Activated T-helper 1 cell treated with anti-CD3 and anti-CD28 coated beads, Interleukin-12 subunit alpha, Interleukin-12 subunit beta, Interleukin-2, Interleukin-4 antibody, amounts not matched to agents 30 ng/mL and 10 ng/mL and 1 ng/mL, durations not matched to agents 14 hours and 24 hours and 36 hours (primary cell): ENCODE measurements at regions not wholly inside any gene's neighbourhood (a gene's known extent, or its start where the extent isn't known, plus 50 kb on each side); places are given as distances from the start of the nearest gene placed in this dataset.

Experiments
- DNase-seq: peaks from one replicate; pipeline ENCODE4 v3.0.0; 2021; ENCODE audit warnings: low spot score
- H3K27ac Mint-ChIP-seq: one replicate; pipeline ENCODE4 v1.8.0; 2021; ENCODE audit warnings: mild to moderate bottlenecking, mixed read lengths
- H3K27me3 Mint-ChIP-seq: one replicate; pipeline ENCODE4 v1.8.0; 2022; ENCODE audit warnings: mild to moderate bottlenecking, moderate library complexity, mixed read lengths; ENCODE audit not compliant: insufficient read depth
- H3K36me3 Mint-ChIP-seq: one replicate; pipeline ENCODE4 v1.8.0; 2021; ENCODE audit warnings: low read depth, mixed read lengths
- H3K4me1 Mint-ChIP-seq: one replicate; pipeline ENCODE4 v1.8.0; 2021; ENCODE audit warnings: low read depth, mixed read lengths
- H3K4me3 Mint-ChIP-seq: one replicate; pipeline ENCODE4 v1.8.0; 2021; ENCODE audit warnings: mild to moderate bottlenecking, moderate library complexity, mixed read lengths
- H3K9me3 Mint-ChIP-seq: one replicate; pipeline ENCODE4 v1.8.0; 2021; ENCODE audit warnings: mixed read lengths
- intact Hi-C: fragments of 100-400 bp; cut with micrococcal nuclease; formaldehyde crosslinking; loops from one replicate; pipeline ENCODE4 v1.15.1; 2024

GRCh38 chr6:40195428-40196134 is 261.3 kb upstream of the MOCS1 start:
- Mint-ChIP-seq H3K4me3 (no peak overlapping the region), H3K36me3 (no peaks in the 10 kb centered on the region), H3K27ac (no peak overlapping the region), H3K9me3 (no peaks in the 10 kb centered on the region), H3K27me3 (peaks cover 6% of the 10 kb centered on the region), H3K4me1 (no peaks in the 10 kb centered on the region)
- intact Hi-C loops = no loop called here
- no peak for DNase-seq

DNA sequence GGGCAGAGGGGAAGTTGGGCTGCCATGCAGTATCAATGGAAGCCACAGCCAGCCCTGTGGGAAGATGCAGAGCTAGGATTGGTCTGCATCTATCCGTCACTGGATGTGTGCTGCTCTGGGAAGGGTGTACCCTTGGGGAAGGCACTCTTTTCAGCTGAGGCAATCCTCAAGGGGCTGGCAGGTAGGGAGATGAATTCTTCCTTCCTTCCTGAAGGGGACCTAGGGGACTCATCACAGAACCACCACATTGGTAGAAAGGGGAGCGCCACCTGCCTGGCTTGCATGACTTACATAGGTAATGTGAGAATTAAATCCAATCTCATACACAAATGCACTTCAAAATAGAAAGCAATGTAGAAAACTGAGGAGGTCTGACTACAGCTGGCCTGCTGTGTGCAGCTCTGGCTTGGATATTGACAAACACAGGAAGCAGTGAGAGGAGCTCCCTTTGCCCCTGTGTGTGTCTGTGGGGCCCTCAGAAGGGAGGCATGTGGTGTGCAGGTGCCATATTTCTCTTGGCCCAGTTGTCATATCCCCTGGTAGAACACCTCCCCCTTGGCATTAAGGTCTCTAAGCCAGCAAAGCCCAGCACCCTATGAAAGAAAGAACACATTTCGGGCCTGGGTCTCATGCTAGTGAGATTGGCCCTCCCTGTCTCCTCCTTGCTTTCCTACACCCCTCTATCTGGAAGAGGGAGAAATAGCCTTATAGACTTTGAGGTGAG is 260.3 kb upstream of the MOCS1 start:
- no peak overlapping the region for H3K4me3 Mint-ChIP-seq
- H3K27ac Mint-ChIP-seq = no peak overlapping the region
- no peaks in the 10 kb centered on the region for H3K9me3 Mint-ChIP-seq
- no peaks in the 10 kb centered on the region for H3K4me1 Mint-ChIP-seq
- no peak for DNase-seq
- intact Hi-C loops = no loop called here
- peaks cover 10% of the 10 kb centered on the region for H3K27me3 Mint-ChIP-seq
- H3K36me3 Mint-ChIP-seq = no peaks in the 10 kb centered on the region

- intact Hi-C loops = no loop called here
- H3K4me3 Mint-ChIP-seq = no peak overlapping the region
- DNase-seq = no peak
- H3K4me1 Mint-ChIP-seq = no peaks in the 10 kb centered on the region
- peaks cover 10% of the 10 kb centered on the region for H3K27me3 Mint-ChIP-seq
- H3K27ac Mint-ChIP-seq = no peak overlapping the region
- H3K9me3 Mint-ChIP-seq = no peaks in the 10 kb centered on the region
- H3K36me3 Mint-ChIP-seq = no peaks in the 10 kb centered on the region
These were observed 258.3 kb upstream of the MOCS1 start for GRCh38 chr6:40192516-40192915.

DNA sequence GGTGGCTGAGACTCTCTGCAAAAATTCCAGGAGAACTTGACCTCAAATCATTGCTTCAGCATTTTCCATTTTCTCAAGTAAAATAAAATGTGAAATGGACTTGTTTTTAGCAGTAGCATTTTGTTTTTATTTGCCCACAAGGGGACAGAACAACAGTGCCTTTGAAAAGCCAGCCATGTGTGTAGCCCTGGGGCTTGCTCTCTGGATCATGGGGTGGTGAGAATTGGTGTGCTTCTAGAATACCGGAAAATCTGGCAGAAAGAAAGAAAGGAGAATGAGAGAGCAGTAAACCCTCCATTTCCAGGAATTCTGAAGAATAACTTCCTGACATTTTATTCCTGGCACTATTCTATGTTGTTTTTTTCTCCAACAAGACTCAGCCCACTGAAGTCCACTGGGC is 254.7 kb upstream of the MOCS1 start:
- DNase-seq = no peak
- Mint-ChIP-seq H3K4me3 (no peak overlapping the region), H3K36me3 (no peaks in the 10 kb centered on the region), H3K27me3 (peaks cover 11% of the 10 kb centered on the region), H3K27ac (no peak overlapping the region), H3K4me1 (no peaks in the 10 kb centered on the region), H3K9me3 (peaks cover 12% of the 10 kb centered on the region)
- intact Hi-C loops = no loop called here

- Mint-ChIP-seq H3K27ac (no peak overlapping the region), H3K36me3 (no peaks in the 10 kb centered on the region)
- intact Hi-C loops = no loop called here
These were observed 253.4 kb upstream of the MOCS1 start for GRCh38 chr6:40187535-40188144.

GRCh38 chr6:40185486-40185885 is 251.2 kb upstream of the MOCS1 start:
- no peaks in the 10 kb centered on the region for H3K4me1 Mint-ChIP-seq
- peaks cover 27% of the 10 kb centered on the region for H3K9me3 Mint-ChIP-seq
- no peaks in the 10 kb centered on the region for H3K36me3 Mint-ChIP-seq
- peaks cover 10% of the 10 kb centered on the region for H3K27me3 Mint-ChIP-seq
- no peak for DNase-seq
- H3K27ac Mint-ChIP-seq = no peak overlapping the region
- H3K4me3 Mint-ChIP-seq = no peak overlapping the region
- intact Hi-C loops = no loop called here

More at GRCh38 chr6:40187535-40188144, 253.4 kb upstream of the MOCS1 start:
- Mint-ChIP-seq H3K4me3 (no peak overlapping the region), H3K27me3 (peaks cover 14% of the 10 kb centered on the region), H3K9me3 (peaks cover 24% of the 10 kb centered on the region), H3K4me1 (no peaks in the 10 kb centered on the region)
- DNase-seq = no peak

DNA sequence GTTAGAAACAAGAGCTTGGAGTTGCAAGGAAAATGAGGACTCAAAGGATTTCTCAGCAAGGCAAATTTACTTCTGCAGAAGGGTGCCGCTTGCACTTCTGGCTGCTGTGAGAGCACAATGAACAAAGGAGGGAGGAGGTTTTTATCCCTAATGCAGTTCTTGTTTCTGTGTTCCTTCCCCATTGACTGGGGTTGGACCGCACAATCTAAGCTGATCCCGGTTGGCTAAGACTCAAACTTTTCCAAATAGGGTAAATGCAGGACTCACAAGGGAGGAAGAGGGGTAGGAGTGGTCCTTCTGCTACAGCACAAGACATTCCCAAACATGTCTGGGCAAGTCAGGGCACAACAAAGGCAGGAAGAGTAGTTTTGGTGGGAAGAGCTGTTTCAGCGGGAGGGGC is 249.6 kb upstream of the MOCS1 start:
- Mint-ChIP-seq H3K36me3 (no peaks in the 10 kb centered on the region), H3K27me3 (peaks cover 5% of the 10 kb centered on the region), H3K4me1 (no peaks in the 10 kb centered on the region), H3K9me3 (peaks cover 27% of the 10 kb centered on the region), H3K27ac (no peak overlapping the region), H3K4me3 (no peak overlapping the region)
- intact Hi-C loops = no loop called here
- no peak for DNase-seq

DNA sequence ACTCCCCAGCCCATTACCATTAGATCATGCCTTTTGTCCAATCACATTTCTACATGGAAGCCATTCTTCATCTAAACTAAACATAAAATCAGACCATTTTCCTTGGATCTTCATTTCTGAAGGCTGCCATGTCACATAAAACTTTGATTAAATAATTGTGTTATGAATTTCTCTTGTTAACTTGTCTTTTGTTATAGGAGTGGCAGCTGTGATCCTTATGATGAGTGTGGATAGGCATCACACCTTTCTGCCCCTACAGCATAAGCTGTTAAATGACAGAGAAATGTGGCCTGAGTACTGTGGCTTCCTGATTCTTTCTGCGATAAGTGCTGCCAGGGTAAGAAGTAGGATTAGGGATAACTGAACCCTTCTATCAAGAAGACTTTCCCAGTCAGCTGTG is 247.1 kb upstream of the MOCS1 start:
- H3K36me3 Mint-ChIP-seq = no peaks in the 10 kb centered on the region

DNA sequence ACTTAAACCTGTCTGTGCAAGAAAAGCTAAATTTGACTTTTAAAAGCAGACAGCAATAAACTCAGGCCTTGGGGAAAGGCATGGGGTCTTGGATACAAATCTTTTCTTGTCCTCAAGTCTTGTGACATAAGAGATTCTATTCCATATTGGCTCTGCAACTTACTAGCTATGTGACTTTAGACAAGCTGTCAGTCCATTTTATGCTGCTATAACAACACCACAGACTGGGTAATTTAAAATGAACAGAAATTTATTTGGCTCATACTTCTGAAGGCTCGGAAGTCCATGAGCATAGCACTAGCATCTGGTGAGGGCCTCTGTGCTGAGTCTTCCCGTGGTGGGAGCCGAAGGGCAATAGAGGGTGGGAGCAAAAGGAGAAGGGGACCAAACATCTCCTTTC is 246.0 kb upstream of the MOCS1 start:
- intact Hi-C loops = no loop called here
- H3K27me3 Mint-ChIP-seq = peaks cover 4% of the 10 kb centered on the region
- DNase-seq = no peak
- no peaks in the 10 kb centered on the region for H3K4me1 Mint-ChIP-seq
- H3K9me3 Mint-ChIP-seq = peaks cover 27% of the 10 kb centered on the region
- H3K36me3 Mint-ChIP-seq = no peaks in the 10 kb centered on the region
- no peak overlapping the region for H3K27ac Mint-ChIP-seq
- H3K4me3 Mint-ChIP-seq = no peak overlapping the region

More for the DNA sequence above, 247.1 kb upstream of the MOCS1 start:
- no peak for DNase-seq
- H3K4me1 Mint-ChIP-seq = no peaks in the 10 kb centered on the region
- H3K9me3 Mint-ChIP-seq = peaks cover 27% of the 10 kb centered on the region
- no peak overlapping the region for H3K27ac Mint-ChIP-seq
- intact Hi-C loops = no loop called here
- no peak overlapping the region for H3K4me3 Mint-ChIP-seq
- peaks cover 4% of the 10 kb centered on the region for H3K27me3 Mint-ChIP-seq

- intact Hi-C loops = no loop called here
- no peak for DNase-seq
- H3K9me3 Mint-ChIP-seq = peaks cover 19% of the 10 kb centered on the region
- no peaks in the 10 kb centered on the region for H3K36me3 Mint-ChIP-seq
- H3K4me3 Mint-ChIP-seq = no peak overlapping the region
- H3K27ac Mint-ChIP-seq = no peak overlapping the region
- H3K4me1 Mint-ChIP-seq = no peaks in the 10 kb centered on the region
- H3K27me3 Mint-ChIP-seq = peaks cover 4% of the 10 kb centered on the region
These were observed 245.2 kb upstream of the MOCS1 start for GRCh38 chr6:40179496-40179895.

DNA sequence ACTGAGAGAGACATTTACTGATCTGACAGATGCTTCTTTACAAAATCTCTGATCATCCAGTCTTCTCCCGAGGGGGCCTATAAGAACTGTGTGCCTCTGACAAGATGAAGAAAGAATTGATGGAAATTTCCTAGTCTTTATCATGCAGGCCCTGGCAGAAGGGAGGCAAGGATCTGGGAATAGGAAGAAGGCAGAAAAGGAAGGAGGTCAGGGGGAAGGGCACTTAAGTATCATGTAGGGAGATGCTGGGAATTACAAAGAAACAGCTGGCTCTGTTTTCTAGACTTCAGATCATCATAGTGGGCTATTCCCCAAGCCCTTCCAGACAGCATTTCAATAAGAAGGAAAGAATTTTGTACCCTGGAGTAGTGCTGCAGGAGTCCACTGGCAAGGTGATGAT is 243.3 kb upstream of the MOCS1 start:
- Mint-ChIP-seq H3K4me1 (no peaks in the 10 kb centered on the region), H3K9me3 (peaks cover 3% of the 10 kb centered on the region), H3K27me3 (peaks cover 2% of the 10 kb centered on the region), H3K36me3 (no peaks in the 10 kb centered on the region), H3K27ac (no peak overlapping the region), H3K4me3 (no peak overlapping the region)
- DNase-seq = no peak
- intact Hi-C loops = no loop called here

DNA sequence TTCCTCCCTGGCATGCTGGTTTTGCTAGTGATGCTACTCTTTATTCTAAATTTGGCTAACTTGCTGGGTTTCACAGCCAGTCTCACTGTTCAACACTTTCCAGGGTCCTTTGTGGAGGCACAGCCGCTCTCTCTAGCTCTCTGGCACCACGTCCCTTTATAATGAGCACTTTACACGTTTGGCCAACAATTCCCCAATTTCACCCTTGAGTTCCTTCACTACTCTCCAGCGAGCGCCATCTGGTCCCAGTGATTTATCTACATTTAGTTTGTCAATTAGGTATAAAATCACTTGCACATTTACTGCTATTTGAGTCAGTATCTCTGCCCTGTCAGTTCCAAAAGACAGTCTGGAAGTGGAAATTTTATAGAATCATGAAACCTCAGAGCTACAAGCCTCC is 241.9 kb upstream of the MOCS1 start:
- no peaks in the 10 kb centered on the region for H3K36me3 Mint-ChIP-seq
- no peak overlapping the region for H3K4me3 Mint-ChIP-seq
- H3K4me1 Mint-ChIP-seq = no peaks in the 10 kb centered on the region
- DNase-seq = no peak
- no peaks in the 10 kb centered on the region for H3K9me3 Mint-ChIP-seq
- peaks cover 2% of the 10 kb centered on the region for H3K27me3 Mint-ChIP-seq
- intact Hi-C loops = no loop called here
- no peak overlapping the region for H3K27ac Mint-ChIP-seq

- no peaks in the 10 kb centered on the region for H3K9me3 Mint-ChIP-seq
- no peaks in the 10 kb centered on the region for H3K4me1 Mint-ChIP-seq
- no peak for DNase-seq
- no peak overlapping the region for H3K4me3 Mint-ChIP-seq
- H3K36me3 Mint-ChIP-seq = no peaks in the 10 kb centered on the region
- peaks cover 2% of the 10 kb centered on the region for H3K27me3 Mint-ChIP-seq
- intact Hi-C loops = no loop called here
- H3K27ac Mint-ChIP-seq = no peak overlapping the region
These were observed 238.0 kb upstream of the MOCS1 start for GRCh38 chr6:40172272-40172671.
